Loucy (cell line): ENCODE measurements at regions not wholly inside any gene's neighbourhood (a gene's known extent, or its start where the extent isn't known, plus 50 kb on each side); places are given as distances from the start of the nearest gene placed in this dataset.

ENCODE experiments used
- H2AFZ ChIP-seq: fragments of 200-600 bp; sonication (generic); 2 replicates; pipeline ENCODE4 v1.6.0; 2016; ENCODE audit warnings: antibody characterized with exemption, mild to moderate bottlenecking, low read length, moderate library complexity
- H3F3A ChIP-seq: fragments of 200-600 bp; 2 replicates; pipeline ENCODE4 v1.6.0; 2016; ENCODE audit warnings: antibody characterized with exemption, low read depth, mild to moderate bottlenecking
- H3K27me3 ChIP-seq: fragments of 200-600 bp; sonication (generic); 2 replicates; pipeline ENCODE4 v1.6.1; 2014; ENCODE audit warnings: low read length, mild to moderate bottlenecking; ENCODE audit not compliant: insufficient read depth, poor library complexity, severe bottlenecking
- H3K36me3 ChIP-seq: fragments of 200-600 bp; sonication (generic); 2 replicates; pipeline ENCODE4 v1.6.1; 2016; ENCODE audit warnings: low read length; ENCODE audit not compliant: insufficient read depth
- H3K4me1 ChIP-seq: fragments of 200-600 bp; sonication (generic); 2 replicates; pipeline ENCODE4 v1.5.1; 2014; ENCODE audit warnings: low read length, mild to moderate bottlenecking; ENCODE audit not compliant: insufficient read depth, poor library complexity, severe bottlenecking
- H3K4me2 ChIP-seq: fragments of 200-600 bp; sonication (generic); 2 replicates; pipeline ENCODE4 v1.6.0; 2014; ENCODE audit warnings: antibody characterized with exemption, low read length, low read depth, mild to moderate bottlenecking; ENCODE audit not compliant: poor library complexity, severe bottlenecking
- H3K4me3 ChIP-seq: fragments of 200-600 bp; sonication (generic); 2 replicates; pipeline ENCODE4 v1.5.1; 2014; ENCODE audit warnings: low read length, mild to moderate bottlenecking, mixed read lengths; ENCODE audit not compliant: poor library complexity, severe bottlenecking
- H3K79me2 ChIP-seq: fragments of 200-600 bp; sonication (generic); 2 replicates; pipeline ENCODE4 v1.6.1; 2014; ENCODE audit warnings: low read length; ENCODE audit not compliant: insufficient read depth
- H3K9ac ChIP-seq: fragments of 200-600 bp; sonication (generic); 2 replicates; pipeline ENCODE4 v1.6.0; 2014; ENCODE audit warnings: mild to moderate bottlenecking, low read depth, low read length, moderate library complexity; ENCODE audit not compliant: poor library complexity, severe bottlenecking
- H3K9me2 ChIP-seq: fragments of 200-600 bp; sonication (generic); replicated peaks from 2 replicates; pipeline ENCODE4 v1.6.1; 2016; ENCODE audit warnings: low read depth, low read length, mixed read lengths
- H3K9me3 ChIP-seq: fragments of 200-600 bp; sonication (generic); 2 replicates; pipeline ENCODE4 v1.6.1; 2014; ENCODE audit warnings: mild to moderate bottlenecking, antibody characterized with exemption, low read length, low read depth; ENCODE audit not compliant: insufficient read depth
- H4K20me1 ChIP-seq: fragments of 200-600 bp; sonication (generic); 2 replicates; pipeline ENCODE4 v1.6.0; 2014; ENCODE audit warnings: antibody characterized with exemption, low read length, mild to moderate bottlenecking; ENCODE audit not compliant: insufficient read depth, poor library complexity, severe bottlenecking
- EZH2phosphoT487 ChIP-seq: fragments of 200-600 bp; IDR thresholded peaks from 2 replicates; pipeline ENCODE4 v1.6.1; 2018; ENCODE audit warnings: antibody characterized with exemption, mild to moderate bottlenecking, moderate library complexity, borderline replicate concordance
- TF ChIP-seq, protein P1 (sequence below): fragments of 200-600 bp; sonication (generic); conservative IDR thresholded peaks from 2 replicates; pipeline ENCODE4 v1.5.1; 2014; ENCODE audit warnings: mild to moderate bottlenecking, antibody characterized with exemption, low read length

DNA sequence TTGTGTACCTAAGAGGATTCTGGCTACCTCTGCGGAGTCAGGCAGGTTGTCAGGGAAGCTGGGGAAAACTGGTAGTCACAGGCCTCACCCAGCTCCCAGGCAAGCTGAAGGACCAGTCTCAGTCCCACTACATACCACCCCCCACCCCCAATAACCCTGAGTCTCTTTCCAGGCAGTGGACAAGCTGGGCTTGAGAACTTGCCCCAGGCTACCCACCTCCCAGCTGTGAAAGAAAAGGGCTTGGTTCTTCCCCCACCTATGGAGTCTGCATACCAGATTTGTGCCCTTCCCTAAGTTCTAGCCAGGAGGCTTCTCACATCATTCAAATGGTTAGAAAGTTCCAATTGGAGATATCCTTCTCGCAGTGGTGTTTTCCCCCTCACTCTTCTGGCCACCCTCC is 1678.8 kb downstream of the MAT2B start:
- Histone ChIP-seq H3K36me3 (no peaks in the 10 kb centered on the region), H3K4me2 (no peak overlapping the region), H3K79me2 (no peaks in the 10 kb centered on the region), H3K9me2 (no peaks in the 10 kb centered on the region), H4K20me1 (no peaks in the 10 kb centered on the region), H3K9ac (no peak overlapping the region), H3K4me1 (no peaks in the 10 kb centered on the region), H3K9me3 (no peaks in the 10 kb centered on the region), H3K27me3 (no peaks in the 10 kb centered on the region), H3K4me3 (no peak overlapping the region), H2AFZ (no peak overlapping the region), H3F3A (no peaks in the 10 kb centered on the region)
- TF ChIP-seq, protein P1, sequence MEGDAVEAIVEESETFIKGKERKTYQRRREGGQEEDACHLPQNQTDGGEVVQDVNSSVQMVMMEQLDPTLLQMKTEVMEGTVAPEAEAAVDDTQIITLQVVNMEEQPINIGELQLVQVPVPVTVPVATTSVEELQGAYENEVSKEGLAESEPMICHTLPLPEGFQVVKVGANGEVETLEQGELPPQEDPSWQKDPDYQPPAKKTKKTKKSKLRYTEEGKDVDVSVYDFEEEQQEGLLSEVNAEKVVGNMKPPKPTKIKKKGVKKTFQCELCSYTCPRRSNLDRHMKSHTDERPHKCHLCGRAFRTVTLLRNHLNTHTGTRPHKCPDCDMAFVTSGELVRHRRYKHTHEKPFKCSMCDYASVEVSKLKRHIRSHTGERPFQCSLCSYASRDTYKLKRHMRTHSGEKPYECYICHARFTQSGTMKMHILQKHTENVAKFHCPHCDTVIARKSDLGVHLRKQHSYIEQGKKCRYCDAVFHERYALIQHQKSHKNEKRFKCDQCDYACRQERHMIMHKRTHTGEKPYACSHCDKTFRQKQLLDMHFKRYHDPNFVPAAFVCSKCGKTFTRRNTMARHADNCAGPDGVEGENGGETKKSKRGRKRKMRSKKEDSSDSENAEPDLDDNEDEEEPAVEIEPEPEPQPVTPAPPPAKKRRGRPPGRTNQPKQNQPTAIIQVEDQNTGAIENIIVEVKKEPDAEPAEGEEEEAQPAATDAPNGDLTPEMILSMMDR: no peak
- no peak for TF ChIP-seq EZH2phosphoT487

DNA sequence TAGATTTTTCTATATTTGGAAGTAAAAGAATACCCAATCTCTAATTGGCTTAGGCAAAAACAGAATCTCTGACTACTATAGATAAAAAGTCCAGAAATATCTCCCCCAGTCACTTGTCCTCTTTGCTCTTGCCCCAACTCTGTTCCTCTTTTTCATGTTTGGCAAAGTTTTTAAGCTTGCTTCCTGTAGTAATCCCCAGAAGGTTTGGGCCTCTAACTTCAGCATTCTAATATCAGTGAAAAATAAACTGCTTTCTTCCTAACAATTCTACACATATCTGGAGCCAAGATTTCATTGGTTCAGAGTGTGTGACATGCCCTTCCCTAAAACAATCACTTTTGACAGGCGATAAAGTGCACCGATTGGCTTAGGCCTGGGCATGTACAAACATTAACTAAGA is 1680.3 kb downstream of the MAT2B start:
- no peaks in the 10 kb centered on the region for H3K4me1 ChIP-seq
- no peak overlapping the region for H3K4me3 ChIP-seq
- H4K20me1 ChIP-seq: no peaks in the 10 kb centered on the region
- no peaks in the 10 kb centered on the region for H3K27me3 ChIP-seq
- H3K36me3 ChIP-seq: no peaks in the 10 kb centered on the region
- H3K4me2 ChIP-seq: no peak overlapping the region
- H3K9me3 ChIP-seq: no peaks in the 10 kb centered on the region
- no peaks in the 10 kb centered on the region for H3K9me2 ChIP-seq
- H3K79me2 ChIP-seq: no peaks in the 10 kb centered on the region
- H3K9ac ChIP-seq: no peak overlapping the region
- no peak overlapping the region for H2AFZ ChIP-seq
- H3F3A ChIP-seq: no peaks in the 10 kb centered on the region
- TF ChIP-seq, protein P1: no peak
- no peak for TF ChIP-seq EZH2phosphoT487

DNA sequence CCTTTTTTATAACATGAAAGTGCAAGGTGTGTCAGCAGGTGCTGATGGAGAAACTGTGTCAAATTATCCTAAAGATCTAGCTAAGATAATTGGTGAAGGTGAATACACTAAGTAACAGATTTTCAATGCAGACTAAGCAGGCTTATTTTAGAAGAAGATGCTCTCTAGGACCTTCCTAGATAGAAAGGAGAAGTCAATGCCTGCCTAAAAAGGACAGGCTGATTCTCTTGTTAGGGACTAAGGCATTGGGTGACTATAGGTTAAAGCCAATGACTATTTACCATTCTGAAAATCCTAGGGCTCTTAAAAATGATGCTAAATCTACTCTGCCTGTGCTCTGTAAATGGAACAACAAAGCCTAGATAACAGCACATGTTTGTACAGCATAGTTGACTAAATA is 1682.4 kb downstream of the MAT2B start:
- H3K27me3 ChIP-seq: no peaks in the 10 kb centered on the region
- no peak overlapping the region for H3K4me3 ChIP-seq
- H3K9me3 ChIP-seq: no peaks in the 10 kb centered on the region
- no peaks in the 10 kb centered on the region for H3F3A ChIP-seq
- H3K4me2 ChIP-seq: no peak overlapping the region
- no peaks in the 10 kb centered on the region for H4K20me1 ChIP-seq
- TF ChIP-seq, protein P1: no peak
- TF ChIP-seq EZH2phosphoT487: no peak
- no peak overlapping the region for H2AFZ ChIP-seq
- H3K36me3 ChIP-seq: no peaks in the 10 kb centered on the region
- no peaks in the 10 kb centered on the region for H3K79me2 ChIP-seq
- H3K4me1 ChIP-seq: no peaks in the 10 kb centered on the region
- H3K9me2 ChIP-seq: no peaks in the 10 kb centered on the region
- H3K9ac ChIP-seq: no peak overlapping the region
